Stimulated activated CD4-positive, alpha-beta T cell treated with anti-CD3 and anti-CD28 coated beads, Interleukin-12 subunit alpha, Interleukin-12 subunit beta, amount 100 ng/mL, for 4 hours (primary cell): ENCODE measurements at regions not wholly inside any gene's neighbourhood (a gene's known extent, or its start where the extent isn't known, plus 50 kb on each side); places are given as distances from the start of the nearest gene placed in this dataset.
"Not testable (repeated sequence)": the region's sequence is repeated elsewhere in the genome, so short reads cannot be mapped to it uniquely, and the experiment has no call there.

Source experiments
- DNase-seq: peaks from one replicate; pipeline ENCODE4 v3.0.0-alpha.2; 2020

DNA sequence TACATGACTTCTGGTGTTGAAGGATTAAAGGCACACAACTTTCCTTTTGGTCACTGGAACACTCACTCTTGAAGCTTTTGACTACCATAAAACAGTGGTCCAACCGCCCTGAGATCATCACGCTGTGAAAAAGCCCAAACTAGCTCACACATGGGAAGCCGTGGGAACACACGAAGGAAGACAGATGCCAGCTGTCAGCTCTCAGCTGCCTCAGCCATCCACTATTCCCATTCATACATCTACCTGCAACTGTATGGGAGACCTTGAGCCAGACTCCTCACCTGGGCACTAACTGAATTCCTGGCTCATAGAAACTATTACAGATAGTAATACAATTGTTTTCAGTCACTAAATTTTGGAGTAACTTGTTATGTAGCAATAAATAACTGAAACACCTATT is 246.1 kb downstream of the MSX2 start:
- DNase-seq, result no peak

DNA sequence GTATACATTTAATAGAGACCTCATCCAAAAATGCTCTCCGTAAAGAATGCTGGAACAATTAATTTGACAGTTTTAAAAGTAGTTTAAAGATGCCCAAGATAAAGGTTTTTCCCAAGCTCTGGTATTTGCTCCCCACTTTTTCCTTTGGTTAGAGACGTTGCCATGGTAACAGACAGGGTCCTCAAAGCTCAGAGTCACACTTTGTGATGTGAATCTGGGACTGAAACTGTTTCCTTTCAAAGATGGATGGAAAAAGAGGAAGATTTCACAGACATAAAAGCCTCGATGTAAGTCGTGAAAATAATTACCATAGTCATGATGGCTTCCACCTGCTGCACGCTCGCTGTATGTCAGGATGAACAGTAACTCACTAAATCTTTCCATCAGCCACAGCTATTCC is 229.5 kb downstream of the MSX2 start:
- DNase-seq, result no peak

DNA sequence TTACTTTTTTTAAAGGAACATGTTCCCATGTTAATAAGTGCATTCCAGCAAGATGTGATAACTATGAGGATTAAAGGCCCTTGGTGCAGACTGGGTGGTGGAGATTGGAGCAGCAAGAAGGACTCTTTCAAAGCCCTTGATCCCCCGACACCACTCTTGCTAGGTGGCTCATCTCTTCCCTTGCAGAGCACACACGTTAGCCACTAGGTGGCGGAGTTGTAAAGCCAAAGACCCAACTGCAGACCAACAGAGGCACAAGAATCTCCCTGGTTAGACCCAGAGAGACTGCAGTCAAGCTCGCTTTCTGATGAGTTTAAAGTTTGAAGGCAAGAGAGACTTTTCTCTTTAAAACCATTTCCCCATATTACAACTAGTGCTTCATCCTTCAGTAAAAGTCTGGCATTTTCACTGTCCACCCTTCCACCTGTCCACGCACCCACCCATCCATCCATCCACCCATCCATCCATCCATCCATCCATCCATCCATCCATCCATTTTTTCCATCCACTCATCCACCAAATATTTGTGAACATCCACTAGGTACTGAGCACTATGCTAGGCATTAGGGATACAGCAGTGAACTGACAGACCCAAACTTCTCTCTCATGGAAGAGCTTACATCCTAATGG is 226.9 kb downstream of the MSX2 start:
- peak; percentile 41 for DNase-seq

DNA sequence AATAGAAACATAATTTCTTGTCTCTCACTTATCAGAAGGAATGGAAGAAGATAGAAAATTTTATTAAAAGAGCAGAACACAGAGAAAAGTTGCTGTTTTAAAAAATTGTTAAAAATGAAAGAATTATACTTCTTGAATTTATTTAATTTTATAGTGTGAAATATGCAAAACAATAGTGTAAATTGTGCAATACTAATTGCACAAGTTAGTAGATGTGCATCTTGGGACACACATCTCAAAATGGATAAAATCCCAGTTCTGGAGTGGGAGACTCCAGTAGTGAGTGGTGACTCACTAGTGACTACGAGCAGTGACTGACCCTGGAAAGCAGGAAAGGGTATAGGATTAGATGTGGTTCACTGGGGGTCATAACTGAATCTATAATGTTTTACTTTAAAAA is 223.2 kb downstream of the MSX2 start:
- no peak for DNase-seq

DNA sequence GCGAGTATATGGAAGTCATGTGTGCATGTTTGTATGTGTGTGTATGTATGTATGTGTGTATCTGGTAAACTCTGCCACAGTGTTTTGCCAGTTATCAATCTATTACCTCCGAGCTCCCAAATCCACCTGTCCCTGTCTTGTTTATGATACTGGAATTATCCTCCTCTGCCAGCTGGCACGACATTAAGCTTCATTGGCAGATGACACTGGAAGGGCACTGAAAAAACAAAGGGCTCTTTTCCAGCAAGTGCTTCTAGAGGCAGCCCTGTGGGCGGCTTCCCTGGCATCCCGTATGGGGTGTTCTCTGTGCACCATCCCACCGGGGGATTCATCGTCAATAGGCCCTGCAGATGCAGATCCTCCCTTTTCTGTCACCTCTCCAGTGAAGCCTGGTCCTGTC is 221.5 kb downstream of the MSX2 start:
- DNase-seq, result no peak

DNA sequence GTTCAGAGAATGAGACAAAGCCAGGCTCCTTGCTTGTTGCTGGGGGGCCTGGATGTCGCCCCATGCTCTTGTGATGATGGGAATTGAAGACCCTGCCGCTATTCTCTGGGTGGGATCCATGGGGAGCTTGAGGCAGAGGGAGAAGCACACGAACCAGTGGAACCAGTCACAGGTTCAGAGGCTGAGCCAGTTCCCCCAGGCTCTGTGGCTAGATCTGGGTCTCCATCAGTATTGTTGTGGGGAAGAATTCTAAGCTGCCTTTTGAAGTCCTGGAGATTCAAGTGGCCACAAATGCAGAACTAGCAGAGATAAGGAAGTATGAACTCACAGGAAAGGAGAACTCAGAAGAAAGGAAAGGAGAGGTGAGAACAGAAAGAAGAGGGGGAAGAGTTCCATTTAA is 219.4 kb downstream of the MSX2 start:
- DNase-seq, result no peak

DNA sequence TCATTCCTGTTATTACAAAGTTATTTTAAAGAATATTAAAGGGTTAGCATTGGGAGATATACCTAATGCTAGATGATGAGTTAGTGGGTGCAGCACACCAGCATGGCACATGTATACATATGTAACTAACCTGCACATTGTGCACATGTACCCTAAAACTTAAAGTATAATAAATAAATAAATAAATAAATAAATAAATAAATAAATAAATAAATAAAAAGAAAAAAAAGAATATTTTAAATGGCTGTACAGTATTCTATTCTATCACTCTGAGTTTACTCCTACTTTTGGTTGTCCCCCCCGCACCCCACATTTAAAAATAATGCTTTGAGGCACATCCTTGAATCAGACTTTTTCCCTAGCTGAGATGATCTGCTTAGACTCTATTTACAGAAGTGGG is 218.6 kb downstream of the MSX2 start:
- DNase-seq, result not testable (repeated sequence)

DNA sequence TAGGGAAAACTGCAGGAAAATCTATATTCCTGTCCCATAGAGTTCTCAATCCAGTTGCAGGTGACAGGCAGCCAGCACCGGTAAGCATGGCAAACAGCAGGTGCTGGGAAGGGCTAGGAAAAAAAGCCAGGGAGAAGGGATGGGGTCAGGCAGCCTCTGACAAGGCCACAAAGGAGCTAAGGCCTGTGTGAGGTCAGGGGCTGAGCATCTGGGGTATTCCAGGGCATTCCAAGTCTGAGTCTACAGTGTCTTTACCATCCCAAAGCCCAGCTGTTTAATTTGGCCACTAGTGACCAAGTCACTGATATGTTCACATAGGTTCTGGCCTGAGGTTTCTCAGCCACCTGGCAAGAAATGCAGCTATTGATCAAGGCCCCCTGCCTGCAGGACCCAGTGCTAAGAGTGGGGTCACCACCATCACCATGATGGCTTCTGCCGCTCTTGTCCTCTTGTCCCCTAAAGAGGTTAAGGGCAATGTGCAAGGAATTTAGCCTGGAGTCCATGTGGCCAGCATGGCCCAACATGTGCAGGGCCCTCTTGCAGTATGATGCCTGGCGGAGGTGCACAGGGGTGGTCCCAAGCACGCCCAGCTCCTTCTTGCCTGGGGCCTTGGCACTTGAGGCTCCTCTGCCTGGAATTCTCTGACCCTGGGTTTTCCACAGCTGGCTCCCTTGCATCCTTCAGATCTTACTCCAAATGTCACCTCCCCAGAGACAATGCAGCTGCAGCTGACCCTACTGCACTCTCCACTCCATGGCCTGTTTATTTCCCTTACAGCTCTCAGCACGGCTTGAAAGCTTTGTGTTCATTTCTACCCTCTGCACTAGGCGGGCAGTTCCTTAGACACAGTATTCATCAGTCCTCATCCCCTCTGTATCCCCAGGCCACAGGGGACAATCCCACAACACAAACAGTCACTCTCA is 213.1 kb downstream of the MSX2 start:
- DNase-seq, result no peak

DNA sequence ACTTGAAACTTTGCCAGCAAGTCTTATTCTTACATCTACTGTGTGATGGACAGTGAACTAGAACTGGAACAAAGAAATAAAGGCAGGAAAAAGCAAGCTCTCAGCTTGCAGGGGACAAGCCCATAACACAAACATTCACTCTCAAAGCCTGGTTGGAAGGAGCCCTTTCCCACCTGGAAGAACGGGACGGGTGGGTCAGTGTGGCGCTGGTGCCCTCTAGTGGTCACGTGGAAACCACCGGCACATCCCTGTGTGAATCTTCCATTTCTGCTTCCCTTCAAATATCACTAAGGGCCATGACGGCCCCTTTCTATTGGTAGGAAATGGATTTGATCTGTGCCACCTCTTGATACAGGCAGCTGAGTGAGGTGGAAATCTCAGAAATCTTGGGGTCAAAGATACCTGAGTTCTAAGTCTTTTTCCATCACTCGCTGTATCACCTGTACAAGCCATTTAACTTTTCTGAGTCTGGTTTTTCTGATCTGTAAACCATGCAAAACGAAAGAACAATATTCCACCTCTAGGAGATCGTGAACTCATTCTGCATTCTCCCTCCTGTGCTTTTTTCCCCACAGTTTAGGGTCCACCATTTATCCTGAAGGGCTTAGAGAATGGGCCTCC is 211.6 kb downstream of the MSX2 start:
- DNase-seq, result peak; percentile 27

DNA sequence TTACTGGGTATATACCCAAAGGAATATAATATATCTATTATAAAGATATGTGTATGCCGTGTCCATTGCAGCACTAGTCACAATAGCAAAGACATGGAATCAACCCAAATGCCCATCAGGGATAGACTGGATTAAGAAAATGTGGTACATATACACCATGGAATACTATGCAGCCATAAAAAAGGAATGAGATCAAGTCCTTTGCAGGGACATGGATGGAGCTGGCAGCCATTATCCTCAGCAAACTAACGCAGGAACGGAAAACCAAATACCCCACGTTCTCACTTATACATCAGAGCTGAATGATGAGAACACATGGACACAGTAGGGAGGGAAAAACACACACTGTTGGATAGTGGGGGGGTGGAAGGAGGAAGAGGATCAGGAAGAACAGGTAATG is 206.7 kb downstream of the MSX2 start:
- DNase-seq, result not testable (repeated sequence)

DNA sequence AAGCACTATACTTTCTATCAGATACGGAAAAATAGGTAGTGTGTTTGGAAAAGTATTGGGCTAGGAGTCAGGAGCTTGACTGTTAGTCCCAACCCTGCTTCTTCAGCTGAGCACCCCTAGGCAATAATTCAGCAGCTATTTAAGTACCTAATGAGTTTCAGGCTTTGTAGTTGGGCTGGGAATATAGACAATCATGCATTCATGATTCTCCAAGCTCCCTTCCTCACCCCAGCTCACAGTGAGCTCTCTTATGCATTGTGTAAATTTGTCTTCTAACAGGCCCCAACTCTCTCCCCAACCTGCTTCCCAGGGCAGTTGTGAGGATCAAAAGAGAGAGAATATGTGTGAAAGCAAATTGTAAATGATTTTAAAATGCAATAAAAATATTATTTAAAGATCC is 201.2 kb downstream of the MSX2 start:
- DNase-seq, result no peak

DNA sequence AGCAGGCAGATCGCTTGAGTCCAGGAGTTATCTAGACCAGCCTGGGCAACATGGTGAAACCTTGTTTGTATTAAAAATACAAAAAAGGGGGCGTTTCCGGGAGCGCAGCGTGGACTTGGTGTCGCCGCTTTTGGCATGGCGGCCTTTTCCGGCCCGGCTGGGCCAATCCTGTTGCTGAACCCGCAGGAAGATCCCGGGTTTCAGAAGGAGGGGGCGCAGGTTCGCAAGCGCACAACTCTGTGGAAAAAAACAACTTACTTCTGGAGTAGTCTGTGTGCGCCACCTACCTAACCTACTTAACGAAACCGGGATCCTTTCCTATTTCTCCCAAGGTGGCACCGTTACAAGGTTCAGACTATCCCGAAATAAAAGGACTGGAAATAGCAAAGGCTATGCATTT is 198.6 kb downstream of the MSX2 start:
- no peak for DNase-seq

DNA sequence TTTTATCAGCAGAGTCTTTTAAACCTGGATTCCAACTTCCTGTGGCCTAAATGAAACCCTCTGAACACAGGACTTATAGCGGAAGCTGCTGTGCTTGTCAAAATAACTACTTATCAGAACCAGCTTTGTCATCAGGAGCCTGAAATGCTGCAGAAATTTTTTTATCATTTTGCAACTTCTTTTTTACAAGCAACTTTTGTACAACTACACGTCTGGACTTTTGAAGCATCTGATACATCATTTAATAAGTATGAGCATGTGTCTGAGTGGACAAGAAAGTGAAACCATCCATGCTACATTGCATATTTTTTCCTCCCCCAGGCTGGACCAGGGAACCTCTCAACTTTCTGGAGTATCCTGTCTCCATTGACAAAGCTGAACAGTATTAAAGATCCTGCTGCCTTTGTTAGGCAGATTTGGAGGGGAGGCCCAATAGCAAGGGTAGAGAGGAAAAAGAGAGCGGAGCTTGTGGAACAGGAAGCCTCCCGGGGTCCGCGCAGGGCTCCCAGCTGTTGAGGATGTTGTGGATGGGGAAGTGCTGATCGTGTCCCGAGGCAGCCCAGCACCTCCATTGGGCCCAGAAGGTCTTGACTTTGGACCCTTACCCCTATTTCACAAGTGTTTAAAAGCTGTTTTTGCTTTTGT is 196.6 kb downstream of the MSX2 start:
- DNase-seq, result no peak

DNA sequence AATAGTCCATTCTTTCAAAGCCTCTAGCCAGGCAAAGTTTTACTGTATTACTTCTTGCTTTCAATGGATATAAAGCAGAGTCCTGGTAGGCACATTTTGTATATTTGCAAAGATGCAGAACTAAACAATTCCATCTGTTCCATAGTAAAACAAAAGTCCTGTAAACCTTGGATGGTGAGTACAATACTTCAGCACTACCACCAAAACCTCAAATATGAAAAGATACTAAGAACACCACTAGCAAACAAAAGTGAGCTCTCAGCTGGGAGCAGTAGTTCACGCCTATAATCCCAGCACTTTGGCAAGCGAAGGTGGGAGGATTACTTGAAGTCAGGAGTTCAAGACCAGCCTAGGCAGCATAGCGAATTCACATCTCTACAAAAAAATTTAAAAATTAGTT is 195.0 kb downstream of the MSX2 start:
- no peak for DNase-seq

DNA sequence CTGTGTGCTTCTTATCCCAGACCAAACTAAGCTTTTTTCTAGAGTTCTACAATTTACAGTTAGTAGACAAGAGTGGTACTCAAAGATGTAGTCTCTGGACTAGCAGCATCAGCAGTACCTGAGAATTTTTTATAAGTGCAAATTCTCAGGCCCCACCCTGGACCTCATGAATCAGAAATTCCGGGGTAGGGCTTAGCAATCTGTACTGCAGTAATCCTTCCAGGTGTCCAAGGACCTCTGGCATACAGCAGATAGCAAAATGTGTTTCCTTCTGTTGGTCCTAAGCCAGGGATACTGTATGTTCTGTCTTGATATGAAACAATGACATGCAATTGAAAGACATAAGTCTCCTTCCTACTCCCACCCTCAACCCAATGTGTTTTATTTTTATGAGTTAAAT is 194.3 kb downstream of the MSX2 start:
- no peak for DNase-seq

DNA sequence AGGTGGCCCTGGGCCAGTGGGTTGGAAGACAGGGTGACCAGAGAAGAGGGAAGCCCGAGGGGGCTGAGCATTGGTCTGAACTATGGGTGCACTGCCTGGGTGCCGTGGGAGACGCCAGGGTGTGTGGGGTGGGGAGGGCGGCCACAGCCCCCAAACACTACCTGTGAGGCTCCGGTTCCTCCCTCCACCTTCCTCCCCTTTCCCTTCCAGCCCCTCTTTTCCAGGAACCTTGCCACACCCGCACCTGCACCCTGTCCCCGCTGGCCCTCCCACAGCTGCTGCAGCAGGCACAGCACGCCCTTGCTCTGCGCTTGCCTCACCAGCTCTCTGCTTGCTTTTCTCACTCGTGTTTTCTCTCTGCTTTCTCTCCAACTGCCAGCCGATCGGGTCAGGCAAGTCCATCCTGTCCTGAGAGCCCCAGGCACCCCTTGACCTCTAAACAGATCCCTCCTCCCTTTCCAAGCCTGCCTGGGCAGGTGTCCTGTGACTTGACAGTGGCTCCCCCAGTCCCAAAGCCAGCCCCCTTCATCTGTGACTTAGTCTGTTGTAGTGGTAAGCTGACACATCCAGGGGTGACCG is 193.7 kb downstream of the MSX2 start:
- no peak for DNase-seq

DNA sequence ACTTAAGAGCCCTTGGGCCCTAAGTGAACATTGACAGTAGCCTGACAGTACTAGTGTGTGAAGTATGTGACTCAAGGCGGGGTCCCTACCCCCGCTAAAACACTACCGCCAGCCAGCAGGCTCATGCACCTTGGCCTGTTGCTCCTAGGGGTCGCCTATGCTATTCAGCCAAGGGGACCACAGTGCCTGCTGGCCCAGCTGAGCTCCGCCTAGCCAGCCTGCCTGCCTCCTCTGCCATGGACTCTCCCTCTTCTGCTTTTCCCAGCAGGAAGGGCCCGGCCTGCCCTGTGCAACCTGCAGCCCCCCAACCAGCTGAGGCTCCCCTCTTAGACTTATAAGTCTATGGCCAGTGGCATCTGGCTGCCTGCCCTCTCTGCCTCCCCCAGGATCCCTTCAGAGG is 193.1 kb downstream of the MSX2 start:
- DNase-seq, result not testable (repeated sequence)

DNA sequence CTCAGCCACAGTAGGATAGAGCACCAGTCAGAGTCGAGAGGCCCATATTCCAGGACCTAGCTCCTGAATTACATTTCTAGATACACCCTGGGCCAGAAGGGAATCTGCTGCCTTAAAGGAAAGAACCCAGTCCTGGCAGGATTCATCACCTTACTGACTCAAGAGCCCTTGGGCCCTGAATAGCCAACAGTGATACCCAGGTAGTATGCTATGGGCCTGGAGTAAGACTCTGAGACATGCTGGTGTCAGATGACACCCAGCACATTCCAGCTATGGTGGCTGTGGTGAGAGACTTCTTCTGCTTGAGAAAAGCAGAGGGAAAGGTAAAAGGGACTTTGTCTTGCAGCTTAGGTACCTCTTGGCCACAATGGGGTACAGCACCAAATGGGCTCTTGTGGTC is 192.5 kb downstream of the MSX2 start:
- not testable (repeated sequence) for DNase-seq

DNA sequence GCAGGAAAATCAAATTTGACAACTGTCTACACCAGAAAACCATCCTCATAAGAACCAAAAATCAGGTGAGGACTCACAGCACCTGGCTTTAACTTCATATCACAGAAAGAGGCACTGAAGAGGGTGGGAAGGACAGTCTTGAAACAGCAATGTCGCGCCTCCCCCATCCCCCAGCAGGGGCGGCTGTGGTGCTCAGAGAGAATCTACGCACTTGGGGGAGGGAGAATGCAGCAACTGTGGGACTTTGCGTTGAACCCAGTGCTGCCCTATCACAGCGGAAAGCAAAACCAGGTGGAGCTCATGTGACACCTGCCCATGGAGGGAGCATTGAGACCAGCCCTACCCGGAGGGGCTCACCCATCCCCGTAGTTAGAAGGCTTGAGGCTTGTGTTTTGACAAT is 191.8 kb downstream of the MSX2 start:
- no peak for DNase-seq

DNA sequence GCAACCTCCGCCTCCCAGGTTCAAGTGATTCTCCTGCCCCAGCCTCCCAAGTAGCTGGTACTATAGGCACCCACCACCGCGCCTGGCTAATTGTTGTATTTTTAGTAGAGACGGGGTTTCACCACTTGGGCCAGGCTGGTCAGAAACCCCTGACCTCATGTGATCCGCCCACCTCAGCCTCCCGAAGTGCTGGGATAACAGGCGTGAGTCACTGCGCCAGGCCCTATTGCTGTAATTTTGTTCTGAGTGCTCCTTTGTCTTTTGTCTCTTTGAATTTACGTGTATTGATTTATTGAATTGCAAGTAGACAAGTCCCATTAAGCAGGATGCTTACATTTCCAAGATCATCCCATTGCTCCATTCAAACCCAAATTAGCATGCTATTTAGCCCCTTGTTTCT is 186.7 kb downstream of the MSX2 start:
- DNase-seq, result no peak

DNA sequence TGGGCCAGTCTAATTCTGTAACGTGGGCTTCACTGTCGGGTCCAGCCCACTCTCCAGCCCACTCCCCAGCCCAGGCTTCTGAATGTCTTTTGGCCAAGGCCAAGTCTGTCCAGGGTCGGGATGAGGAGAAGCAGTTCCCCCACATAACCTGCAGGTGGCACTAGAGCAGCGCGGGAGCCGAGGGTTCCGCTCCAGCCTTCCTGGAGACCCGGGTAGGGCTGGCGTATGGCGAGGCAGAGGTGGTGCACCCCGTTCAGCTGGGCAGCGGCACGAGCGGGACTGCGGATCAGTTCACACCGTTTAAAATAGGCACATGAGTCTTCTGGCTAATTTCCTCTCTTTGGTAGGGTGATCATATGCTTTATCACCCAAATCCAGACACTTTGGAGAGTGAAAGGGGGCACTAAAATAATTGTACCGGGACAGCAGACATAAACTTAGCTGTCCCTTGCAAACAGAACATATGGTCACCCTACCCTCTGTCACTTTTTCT is 185.9 kb downstream of the MSX2 start:
- peak; percentile 51 for DNase-seq

DNA sequence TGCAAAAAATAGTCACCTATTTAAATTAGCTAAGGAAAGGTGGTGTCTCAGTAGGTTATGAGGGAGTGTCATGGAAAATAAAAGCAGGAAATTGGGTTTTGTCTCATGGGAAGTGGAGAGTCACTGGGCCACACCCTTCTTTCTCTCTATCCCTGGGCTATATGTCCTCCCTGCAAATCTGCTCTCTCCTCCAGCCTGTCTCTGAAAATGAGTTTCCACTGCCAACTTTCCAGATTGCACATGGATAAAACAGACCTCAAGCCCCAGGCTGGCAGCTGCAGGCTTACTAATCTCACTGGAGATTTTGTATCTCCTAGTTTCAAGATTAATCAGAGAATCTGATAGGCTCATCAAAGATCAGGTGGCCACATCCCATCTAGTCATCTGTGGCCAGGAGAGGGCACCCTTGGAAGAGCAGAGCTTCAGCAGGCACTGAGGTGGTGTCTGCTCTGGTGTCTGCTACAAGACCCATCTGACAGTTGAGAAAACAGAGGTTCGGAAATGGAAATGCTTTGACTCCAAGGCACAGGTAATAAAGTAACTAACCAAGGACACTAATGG is 178.9 kb downstream of the MSX2 start:
- no peak for DNase-seq

DNA sequence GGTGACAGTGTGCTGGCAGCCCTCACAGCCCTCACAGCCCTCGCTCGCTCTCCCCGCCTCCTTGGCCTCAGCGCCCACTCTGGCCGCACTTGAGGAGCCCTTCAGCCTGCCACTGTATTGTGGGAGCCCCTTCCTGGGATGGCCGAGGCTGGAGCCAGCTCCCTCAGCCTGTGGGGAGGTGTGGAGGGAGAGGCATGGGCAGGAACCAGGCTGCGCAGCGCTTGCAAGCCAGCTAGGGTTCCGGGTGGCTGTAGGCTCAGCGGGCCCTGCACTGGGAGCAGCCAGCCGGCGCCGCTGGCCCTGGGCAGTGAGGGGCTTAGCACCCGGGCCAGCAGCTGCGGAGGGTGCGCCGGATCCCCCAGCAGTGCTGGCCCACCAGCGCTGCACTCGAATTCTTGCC is 177.0 kb downstream of the MSX2 start:
- no peak for DNase-seq
